Sigmoid colon (tissue), 4 donors: ENCODE measurements at regions not wholly inside any gene's neighbourhood (a gene's known extent, or its start where the extent isn't known, plus 50 kb on each side); places are given as distances from the start of the nearest gene placed in this dataset.

Experiments used
- EP300 ChIP-seq, 4 donors: sonication (generic); formaldehyde crosslinking; IDR thresholded peaks; one replicate each; pipeline ENCODE4 v1.6.1; 2017; ENCODE audit warnings: antibody characterized with exemption in 4 of 4
- TF ChIP-seq, protein P1 (sequence below), 4 experiments: fragments of 450-650 bp in 3 of 4; fragments of 200-600 bp in 1 of 4; IDR thresholded peaks; one replicate each; pipeline ENCODE4 v1.5.1; 2016 to 2019; ENCODE audit warnings: antibody characterized with exemption in 4 of 4, mild to moderate bottlenecking in 3 of 4, moderate library complexity in 2 of 4

GRCh38 chr6:105587349-105588122 lies 184.7 kb upstream of the PREP start:
- TF ChIP-seq, protein P1, sequence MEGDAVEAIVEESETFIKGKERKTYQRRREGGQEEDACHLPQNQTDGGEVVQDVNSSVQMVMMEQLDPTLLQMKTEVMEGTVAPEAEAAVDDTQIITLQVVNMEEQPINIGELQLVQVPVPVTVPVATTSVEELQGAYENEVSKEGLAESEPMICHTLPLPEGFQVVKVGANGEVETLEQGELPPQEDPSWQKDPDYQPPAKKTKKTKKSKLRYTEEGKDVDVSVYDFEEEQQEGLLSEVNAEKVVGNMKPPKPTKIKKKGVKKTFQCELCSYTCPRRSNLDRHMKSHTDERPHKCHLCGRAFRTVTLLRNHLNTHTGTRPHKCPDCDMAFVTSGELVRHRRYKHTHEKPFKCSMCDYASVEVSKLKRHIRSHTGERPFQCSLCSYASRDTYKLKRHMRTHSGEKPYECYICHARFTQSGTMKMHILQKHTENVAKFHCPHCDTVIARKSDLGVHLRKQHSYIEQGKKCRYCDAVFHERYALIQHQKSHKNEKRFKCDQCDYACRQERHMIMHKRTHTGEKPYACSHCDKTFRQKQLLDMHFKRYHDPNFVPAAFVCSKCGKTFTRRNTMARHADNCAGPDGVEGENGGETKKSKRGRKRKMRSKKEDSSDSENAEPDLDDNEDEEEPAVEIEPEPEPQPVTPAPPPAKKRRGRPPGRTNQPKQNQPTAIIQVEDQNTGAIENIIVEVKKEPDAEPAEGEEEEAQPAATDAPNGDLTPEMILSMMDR (IDR thresholded peaks at IDR 0.05), result no peak
- no peak for TF ChIP-seq EP300 (IDR thresholded peaks at IDR 0.05)
